ENCODE measurements at regions not wholly inside any gene's neighbourhood (a gene's known extent, or its start where the extent isn't known, plus 50 kb on each side); places are given as distances from the start of the nearest gene placed in this dataset.
"Not testable (repeated sequence)": the region's sequence is repeated elsewhere in the genome, so short reads cannot be mapped to it uniquely, and the experiment has no call there.

DNA sequence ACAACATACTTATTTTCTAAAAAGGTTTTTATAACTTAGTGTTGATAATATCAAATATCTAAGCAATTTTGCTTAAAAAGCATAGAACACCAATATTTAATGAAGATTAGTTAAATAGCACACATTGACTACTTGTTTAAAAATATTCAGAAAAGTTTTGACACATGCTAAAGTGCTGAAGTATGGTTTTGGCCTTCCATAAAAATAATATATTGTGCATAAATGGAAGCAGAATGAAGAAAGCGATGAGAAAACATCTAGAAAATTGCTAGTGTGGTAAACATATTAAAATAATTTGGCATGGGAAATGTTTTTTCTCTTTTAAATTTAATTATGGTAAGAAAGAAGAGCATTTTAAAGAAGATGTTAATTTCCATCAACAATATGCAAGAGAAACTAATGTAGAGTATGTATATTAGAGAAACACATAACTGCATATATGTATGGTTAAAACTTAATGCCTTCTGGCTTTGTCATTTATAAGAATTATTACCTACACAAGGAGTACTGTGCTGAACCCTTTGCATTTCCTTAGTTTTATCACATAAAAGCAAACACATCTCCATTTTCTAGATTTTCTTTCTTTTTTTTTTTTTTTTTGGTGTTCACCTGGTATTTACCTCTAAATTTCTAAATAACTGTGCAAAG, 921.0 kb upstream of the ADAMTS5 start:
- not testable (repeated sequence) for DNase-seq (ENCODE audit: low spot score)

DNA sequence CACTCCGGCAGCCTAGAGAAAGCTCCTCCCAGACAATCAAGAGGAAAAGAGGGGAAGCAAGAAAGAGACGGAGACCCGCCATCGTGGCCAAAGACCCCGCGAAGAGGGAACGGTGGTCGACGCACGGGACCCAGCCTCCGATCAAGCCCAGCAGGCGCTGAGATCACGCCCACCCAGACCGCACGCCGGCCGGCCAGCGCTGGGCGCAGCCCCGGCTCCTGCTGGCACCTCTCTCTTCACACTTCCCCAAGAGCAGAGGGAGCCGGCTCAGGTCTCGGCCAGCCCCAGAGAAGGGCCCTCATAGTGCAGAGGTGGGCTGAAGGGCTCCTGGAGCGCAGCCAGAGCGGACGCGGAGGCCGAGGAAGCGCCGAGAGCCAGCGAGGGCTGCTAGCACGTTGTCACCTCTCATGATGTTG, 918.4 kb upstream of the ADAMTS5 start:
- no peak for DNase-seq (ENCODE audit: low spot score)

DNA sequence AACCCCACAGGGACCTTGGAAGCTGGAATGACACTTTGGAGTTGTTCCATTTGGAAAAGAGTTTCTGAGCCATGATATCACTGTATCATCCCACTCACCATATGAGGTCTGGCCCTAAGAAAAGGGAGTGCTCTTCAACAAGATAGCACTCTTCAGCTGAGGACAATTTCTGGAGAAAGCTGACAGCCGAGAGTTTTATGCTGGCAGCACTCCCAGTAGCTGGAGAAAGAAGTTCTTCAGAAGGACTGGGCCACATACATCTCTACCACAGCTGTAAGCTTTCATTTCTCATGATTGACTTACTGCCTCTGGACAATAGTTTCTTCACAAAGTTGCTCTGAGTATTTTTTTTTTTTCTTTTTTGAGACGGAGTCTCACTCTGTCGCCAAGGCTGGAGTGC, 914.4 kb upstream of the ADAMTS5 start:
- DNase-seq (ENCODE audit: low spot score): not testable (repeated sequence)

DNA sequence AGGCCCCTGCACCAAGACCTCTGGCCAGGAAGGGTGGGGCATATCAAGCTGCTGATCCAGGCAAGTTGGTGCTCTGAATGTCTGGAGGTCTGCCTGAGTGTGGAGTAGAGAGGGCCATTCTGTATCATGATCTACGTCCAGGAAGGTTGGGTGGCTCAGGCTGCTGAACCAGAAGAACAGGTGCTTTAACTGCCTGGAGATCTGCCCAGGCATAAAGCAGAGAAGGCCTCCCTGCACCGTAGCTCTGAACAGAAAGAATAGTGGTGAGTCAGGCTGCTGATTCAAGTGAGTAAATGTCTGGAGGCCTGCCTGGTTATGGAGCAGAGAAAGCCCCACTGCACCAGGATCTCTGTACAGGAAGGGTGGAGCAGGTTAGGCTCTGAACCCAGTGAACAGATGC, 905.5 kb upstream of the ADAMTS5 start:
- not testable (repeated sequence) for DNase-seq (ENCODE audit: low spot score)

DNA sequence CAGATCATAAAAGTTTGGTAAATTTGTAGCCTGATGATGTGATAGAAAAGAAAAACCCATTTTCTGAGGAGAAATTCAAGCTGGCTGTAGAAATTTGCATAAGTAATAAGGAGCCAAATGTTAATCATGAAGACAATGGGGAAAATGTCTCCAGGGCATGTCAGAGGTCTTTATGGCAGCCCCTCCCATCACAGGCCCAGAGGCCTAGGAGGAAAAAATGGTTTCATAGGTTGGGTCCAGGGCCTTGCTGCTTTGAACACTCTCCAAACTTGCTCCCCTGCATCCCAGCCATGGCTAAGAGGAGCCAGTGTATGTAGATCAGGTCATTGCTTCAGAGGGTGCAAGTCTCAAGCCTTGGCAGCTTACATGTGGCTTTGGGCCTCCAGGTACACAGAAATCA, 903.9 kb upstream of the ADAMTS5 start:
- not testable (repeated sequence) for DNase-seq (ENCODE audit: low spot score)

DNA sequence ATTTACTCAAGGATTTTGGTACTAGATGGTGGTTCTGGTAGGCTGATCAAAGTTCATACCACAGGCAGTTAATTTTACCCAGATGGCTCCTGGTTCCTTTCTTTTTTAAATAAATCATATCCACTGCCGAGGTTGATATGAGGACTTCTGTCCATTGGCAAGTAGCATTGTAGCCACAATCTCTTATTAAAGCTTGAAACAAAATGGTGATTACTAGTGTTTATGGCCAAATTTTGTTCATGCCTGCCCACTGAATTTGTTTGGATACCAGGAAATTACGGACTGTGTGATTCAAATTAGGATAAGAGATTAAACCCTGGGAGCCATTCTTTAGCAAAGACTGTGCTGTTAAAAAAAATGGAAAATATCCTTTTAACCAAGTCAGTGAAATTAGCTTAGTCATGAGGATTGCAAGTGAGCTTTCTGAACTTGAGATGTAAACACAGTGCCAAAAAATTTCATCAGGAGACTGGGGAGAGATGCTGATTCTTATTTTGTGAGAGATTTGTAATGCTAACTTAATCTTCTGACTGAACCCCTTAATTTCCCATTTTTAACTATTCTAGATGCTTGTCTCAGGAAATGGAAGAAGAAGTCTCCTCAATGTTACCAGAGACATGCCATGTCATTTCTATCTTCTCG, 893.5 kb upstream of the ADAMTS5 start:
- not testable (repeated sequence) for DNase-seq (ENCODE audit: low spot score)

DNA sequence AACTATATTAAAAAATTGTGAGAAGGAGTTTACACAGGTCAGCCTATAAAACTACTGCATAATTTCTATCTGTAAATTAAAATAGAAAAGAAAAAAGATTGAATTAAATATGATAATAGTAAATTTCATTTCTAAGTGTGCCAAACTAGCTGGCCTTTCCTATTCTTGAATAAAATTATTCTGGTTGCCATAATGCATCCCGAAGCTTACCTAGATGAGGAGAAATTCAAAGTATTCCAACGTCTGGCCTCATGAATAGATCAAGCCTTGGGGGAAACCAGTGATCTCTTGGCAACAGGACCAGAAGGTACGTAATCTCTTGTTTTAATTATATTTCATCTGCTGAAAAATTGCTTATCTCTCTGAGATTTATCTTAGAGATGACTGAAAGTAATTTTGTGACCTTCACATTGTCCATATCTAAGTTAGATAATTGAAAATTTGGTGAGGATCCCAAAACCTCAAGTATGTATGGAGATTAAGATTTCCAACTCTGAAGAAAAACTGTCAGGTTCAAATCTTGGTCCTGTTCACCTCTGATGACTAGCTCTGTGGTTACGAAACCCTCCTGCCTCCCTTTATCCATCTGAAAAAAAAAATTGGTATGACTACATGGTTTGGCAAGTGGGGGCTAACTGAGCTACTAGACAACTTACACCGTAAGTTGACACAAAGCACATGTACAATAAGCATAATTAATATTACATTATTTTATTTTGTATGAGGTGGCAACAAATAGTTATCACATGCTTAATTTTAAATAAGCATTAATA, 891.4 kb upstream of the ADAMTS5 start:
- DNase-seq (ENCODE audit: low spot score): not testable (repeated sequence)

DNA sequence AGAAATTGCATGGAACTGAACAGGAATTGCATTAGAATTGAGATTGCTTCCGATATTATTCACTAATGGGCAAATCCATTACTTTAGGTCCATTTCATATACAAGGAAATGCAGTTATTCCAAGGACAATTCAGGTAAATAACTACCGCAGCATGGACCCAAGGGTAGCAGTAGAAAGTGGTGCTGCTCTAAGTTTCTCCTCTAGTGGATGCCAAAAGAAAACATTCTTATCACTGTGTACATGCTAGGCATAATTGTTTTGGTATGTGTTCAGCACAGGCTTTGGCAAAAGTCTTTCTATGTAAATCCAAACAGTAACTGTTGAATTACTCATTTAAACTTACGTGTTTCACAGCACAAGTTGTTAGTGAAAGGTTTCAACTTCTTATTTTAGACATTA, 890.1 kb upstream of the ADAMTS5 start:
- DNase-seq (ENCODE audit: low spot score): not testable (repeated sequence)

DNA sequence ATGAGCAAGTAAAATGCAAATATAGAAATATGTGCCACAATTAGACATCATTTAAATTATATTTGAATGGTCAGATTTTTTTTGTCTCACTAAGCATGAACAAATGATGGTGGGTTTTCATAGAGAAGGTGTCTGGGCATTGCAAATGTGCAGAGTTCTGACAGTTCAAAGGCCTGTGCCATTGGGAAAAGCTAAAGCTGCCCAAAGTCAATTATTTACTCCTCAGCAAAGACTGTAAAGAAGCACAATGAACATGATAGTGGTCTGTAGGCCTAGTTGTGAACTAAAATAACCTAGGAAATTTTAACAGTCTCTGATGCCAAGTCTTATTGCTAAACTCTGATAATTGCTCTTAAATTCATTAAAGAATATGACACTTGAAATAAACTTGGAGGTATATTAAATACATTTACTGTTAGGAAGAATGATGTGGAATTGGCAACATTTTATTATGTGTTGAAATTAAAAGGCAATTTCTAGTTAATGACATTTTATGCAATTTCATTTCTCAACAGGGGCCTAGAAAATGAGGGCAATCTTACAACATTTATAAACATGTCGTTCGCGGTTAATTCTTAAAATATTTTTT, 874.3 kb upstream of the ADAMTS5 start:
- DNase-seq (ENCODE audit: low spot score): no peak

DNA sequence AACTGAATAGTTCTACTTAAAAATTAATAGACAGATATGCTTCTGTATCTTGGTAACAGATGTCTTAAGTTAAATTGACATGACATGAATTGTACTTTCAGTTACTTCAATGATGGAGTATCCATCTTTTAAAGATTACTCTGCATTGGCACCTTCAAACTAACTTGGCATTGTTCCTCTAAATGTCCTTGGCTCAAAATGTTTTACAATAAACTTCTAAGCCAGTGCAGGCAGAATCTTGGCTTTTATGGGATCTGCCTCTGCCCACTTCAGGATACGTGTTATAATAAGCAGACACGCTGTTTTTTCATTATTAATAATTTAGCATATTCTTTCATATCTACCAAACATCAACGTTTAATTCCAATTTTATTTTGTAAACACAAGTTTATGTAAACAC, 873.4 kb upstream of the ADAMTS5 start:
- DNase-seq (ENCODE audit: low spot score): no peak

DNA sequence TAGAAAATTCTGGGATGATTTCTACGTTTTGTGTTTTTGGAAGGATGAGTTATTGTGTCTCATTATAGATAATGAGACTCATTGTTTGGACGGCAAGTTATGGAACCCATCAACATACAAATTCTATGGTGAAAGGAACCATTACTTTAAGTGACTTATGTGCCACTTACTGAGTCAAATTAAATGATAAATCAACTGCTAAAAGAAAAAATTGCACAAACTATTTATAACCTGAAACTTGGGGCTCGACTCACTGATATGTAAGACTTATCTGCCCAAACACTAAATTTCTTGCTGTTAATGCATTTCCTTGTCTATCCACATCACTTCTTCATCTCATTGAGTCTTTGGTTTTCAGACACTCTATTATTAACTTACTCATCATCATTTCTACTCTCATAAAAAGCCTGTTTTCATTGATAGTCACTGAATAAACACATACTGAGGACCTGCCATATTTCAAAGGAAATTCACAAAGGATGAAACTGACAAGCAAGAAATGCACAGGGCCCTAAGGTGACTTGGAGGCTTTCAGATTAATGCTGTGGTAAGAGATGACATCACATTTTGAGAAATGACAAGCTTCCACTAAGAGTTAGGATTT, 872.7 kb upstream of the ADAMTS5 start:
- DNase-seq (ENCODE audit: low spot score): no peak

DNA sequence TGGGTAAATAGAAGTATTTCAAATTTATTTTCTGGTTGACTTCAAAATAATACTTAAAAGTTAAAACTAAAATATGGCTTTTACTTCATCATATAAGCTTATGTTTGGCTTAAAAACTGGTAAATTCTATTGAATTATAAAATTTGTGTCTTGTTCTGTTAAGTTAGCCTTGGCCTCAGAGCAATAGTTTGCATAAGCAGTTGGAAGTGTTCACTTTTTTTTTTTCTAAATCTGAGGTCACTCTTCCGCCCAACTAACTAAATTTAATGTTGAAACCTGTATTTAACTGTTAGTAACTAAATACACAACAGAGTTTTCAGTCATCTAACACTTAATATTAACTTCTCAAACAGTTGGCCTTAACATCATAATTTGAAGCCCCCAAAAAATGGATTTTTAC, 871.7 kb upstream of the ADAMTS5 start:
- no peak for DNase-seq (ENCODE audit: low spot score)

DNA sequence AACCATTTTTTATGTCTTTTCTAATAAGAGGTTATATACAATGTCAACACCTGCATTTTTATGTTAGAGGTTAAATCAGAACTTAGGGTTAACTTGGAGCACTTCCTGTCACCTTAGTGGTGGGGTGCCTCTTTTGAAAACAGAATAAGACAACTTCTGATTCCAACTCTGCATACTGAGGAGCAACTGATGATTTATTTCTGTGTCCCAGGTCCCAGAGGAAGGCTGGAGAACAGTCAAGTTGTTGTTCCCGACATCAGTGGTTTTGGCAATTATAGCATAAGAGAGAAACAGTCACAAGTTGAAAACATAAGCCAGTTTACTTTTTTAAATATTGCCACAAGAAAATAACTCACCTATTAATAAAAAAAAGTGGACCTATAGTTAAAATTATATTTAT, 871.0 kb upstream of the ADAMTS5 start:
- no peak for DNase-seq (ENCODE audit: low spot score)

DNA sequence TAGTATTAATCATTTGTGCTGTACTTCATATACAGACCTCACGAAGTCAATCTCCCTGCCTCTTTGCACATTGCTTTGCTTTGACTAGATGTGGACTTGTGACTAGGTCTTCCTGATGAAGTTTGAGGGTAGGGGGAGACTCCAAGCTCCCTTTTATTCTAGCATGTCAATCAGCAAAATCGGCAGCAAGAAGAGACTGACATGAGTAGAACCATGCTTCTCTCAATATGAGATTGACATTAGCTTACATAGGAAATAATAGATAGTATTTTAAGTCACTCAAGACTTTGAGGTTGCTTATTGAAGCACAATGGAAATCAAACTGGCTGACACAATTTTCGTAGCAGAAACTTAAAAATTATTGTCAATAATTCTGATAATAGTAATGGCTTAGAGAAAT, 866.4 kb upstream of the ADAMTS5 start:
- DNase-seq (ENCODE audit: low spot score): no peak

DNA sequence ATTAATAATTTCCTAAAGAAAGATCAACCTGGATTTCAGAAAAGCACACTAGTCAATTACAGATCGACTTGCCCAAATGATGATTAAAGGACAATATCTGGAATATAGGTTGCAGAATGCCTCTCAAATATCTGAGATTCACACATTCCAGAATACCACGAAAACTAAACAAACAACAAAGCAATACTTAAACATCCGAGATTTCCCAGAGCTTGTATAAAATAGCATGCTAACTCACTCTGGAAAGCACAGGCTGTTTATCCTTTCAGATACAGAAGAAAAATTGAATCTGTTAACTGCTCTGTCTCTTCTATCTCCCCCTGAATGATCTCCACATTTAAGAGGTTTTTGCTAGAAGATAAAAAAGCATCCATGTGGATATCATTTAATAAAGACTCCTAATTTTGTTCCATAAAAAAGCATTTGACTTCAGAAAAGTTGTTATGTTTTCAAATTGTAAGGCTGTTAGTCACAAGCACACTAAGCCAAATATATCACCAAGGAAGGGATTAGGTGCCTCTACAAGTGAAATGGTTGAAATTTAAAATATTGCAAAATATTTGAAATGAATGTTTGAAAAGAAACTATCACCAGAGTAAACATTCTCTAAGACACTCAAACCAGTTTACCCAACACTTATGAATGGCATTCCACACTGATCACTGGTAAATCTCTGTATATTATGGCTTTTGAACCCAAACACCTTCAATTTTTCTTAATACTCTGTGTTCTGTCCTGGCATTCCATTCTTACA, 865.1 kb upstream of the ADAMTS5 start:
- DNase-seq (ENCODE audit: low spot score): no peak

DNA sequence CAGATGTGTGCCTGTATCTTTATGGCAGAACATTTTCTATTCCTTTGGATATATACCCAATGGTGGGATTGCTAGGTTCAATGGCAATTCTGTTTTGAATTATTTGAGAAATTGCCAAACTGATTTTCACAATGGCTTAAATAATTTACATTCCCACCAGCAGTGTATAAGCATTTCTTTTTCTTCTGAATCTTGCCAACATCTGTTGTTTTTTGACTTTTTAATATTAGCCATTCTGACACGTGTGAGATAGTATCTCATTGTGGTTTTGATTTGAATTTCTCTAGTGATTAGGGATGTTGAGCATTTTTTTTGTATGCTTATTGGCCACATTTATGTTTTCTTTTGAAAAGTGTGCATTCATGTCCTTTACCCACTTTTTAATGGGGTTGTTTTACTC, 864.3 kb upstream of the ADAMTS5 start:
- no peak for DNase-seq (ENCODE audit: low spot score)

DNA sequence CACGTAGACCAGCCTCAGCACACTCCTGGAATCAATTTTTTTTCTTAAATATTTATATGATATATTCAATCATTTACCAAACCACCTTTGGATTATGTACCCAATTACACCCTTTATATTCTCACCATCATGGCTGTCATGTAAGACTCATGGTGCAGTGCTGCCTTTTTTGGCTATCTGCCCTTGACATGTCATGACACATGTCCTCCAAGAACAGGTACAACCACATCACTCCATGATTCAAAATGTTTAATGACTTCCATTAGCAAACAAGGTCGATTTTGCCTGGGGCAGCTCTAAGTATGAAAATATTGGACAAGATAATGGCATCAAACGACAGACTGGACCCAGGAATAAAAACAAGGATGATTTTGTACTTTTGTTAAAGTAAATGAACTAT, 861.1 kb upstream of the ADAMTS5 start:
- DNase-seq (ENCODE audit: low spot score): no peak

DNA sequence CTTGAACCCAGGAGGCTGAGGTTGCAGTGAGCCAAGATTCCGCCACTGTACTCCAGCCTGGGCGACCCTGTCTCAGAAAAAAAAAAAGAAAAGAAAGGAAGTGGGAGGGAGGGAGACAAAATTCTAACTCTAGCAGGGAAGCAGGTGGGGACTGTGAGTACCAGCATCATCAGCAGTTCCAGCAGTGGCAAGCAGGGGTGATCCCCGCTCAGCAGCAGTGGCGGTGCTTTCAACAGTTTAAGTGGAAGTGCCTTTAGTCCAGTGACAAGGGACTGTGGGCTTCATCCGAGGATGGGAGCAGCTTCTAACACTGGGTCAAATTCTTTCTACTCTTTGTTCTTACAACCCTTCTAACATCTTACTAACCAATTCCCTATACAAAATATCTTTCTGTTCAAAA, 858.1 kb upstream of the ADAMTS5 start:
- no peak for DNase-seq (ENCODE audit: low spot score)

DNA sequence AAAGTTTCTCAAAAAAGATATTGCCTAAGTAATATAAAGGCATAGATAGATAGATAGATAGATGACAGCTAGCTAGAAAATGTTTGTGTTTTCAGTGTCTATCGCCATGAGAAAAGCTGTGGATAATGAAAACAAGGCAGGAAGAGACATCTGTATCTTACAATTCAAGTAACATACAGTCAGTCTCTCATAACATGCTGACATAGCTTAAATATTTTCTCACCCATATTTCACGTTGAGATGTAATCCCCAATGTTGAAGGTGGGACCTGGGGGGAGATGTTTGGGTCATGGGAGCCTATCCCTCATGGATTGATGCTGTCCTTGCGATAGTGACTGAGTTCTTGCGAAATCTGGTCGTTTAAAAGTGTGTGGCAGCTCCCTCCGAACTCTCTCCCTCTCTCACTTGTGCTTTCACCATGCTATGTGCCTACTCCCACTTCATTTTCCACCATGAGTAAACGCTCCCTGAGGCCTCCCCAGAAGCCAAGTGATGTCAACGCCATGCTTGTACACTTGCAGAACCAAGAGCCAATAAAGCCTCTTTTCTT, 856.8 kb upstream of the ADAMTS5 start:
- no peak for DNase-seq (ENCODE audit: low spot score)

DNA sequence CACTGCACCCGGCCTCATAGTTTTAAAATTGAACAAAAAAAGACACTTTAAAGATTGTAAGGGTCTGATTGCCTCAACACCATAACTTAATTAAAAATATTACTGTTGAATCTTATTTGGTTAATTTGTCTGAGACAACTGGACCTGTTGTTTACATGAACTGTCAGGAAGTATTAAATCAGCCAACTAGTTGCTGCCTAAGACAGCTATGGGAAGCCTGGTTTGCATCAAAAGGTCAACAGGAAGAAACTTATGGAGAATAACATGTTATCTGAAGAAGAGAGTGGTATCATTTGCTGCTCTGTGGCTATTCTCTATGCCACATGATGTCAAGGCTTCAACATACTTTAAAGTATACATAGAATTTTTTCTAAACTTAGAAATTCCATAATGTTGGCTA, 853.5 kb upstream of the ADAMTS5 start:
- DNase-seq (ENCODE audit: low spot score): no peak

DNA sequence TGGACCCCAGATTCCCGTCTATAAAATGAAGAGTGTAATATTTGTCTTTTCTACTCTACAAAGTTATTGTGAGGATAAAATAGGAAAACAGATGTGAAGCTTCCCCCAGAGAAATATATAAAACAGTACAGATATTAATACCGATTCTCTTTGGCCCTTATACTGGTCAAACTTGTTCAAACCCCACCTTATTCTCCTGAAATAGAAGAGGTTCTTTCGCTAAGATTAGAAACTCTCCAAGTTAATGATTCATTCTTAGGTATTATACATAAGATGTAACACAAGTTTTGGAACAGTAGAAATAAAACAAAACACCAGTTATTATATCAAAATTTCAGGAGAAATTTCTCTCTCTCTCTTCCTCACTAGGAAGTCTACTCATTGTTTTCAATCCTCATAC, 852.4 kb upstream of the ADAMTS5 start:
- no peak for DNase-seq (ENCODE audit: low spot score)

DNA sequence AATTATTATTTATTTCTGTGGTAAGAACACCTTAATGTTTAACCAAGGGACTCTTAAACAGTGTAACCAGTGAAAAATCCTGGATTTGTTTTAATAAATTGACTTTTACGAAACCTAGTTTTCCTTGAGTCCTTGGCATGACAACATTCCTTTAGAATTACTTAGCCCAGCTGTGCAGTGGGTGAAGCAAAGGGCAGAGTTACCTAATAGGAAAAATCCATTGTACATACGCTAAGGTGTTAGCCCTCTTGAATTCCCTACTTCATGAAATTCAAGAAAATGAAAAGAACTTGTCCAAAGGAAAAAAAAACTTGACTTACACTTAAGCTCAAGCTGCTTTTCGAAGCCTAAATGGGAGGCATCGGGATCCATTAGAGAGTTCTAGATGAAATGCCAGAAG, 852.0 kb upstream of the ADAMTS5 start:
- DNase-seq (ENCODE audit: low spot score): no peak
